Uterus (tissue), 2 donors: ENCODE measurements at regions not wholly inside any gene's neighbourhood (a gene's known extent, or its start where the extent isn't known, plus 50 kb on each side); places are given as distances from the start of the nearest gene placed in this dataset.
"Not testable (repeated sequence)": the region's sequence is repeated elsewhere in the genome, so short reads cannot be mapped to it uniquely, and the experiment has no call there.

ENCODE experiments used
- CTCF ChIP-seq, 4 experiments: fragments of 200-600 bp in 2 of 4; fragments of 450-650 bp in 2 of 4; sonication (generic) in 2 of 4; IDR thresholded peaks; one replicate each; pipeline ENCODE4 v1.5.1; 2016 to 2019; ENCODE audit warnings: antibody characterized with exemption in 4 of 4, mild to moderate bottlenecking in 2 of 4, moderate library complexity in 1 of 4
- POLR2A ChIP-seq, 2 donors: fragments of 450-650 bp; IDR thresholded peaks; one replicate each; pipeline ENCODE4 v1.6.1; 2016; ENCODE audit warnings: antibody characterized with exemption in 2 of 2, mild to moderate bottlenecking in 1 of 2, moderate library complexity in 1 of 2

GRCh38 chr7:20927178-20927577 lies 140.5 kb upstream of the SP8 start:
- not testable (repeated sequence) for TF ChIP-seq CTCF, POLR2A (IDR thresholded peaks at IDR 0.05)
